GM12878 (cell line): ENCODE measurements at regions not wholly inside any gene's neighbourhood (a gene's known extent, or its start where the extent isn't known, plus 50 kb on each side); places are given as distances from the start of the nearest gene placed in this dataset.

Source experiments
- ATAC-seq: fragments of 200-7000 bp; cut with Tn5 transposase; 3 replicates; pipeline ENCODE4 v1.9.1; 2020; ENCODE audit warnings: mild to moderate bottlenecking, moderate library complexity
- BruUV-seq: library from RNA; stranded (reverse); fragments of 400-500 nt; replicated peaks from 2 replicates; lab custom pipeline; 2021; lab: Mats Ljungman, UMichigan
- CTCF ChIA-PET: fragments of 300-600 bp; sonication (Branson Sonifier 250); formaldehyde crosslinking; extraction: SDS; loops from one replicate; lab custom pipeline; 2021; ENCODE audit warnings: inconsistent platforms; lab: Yijun Ruan, JAX
- POLR2A ChIA-PET: fragments of 350-600 bp; formaldehyde crosslinking; extraction: SDS; loops from one replicate; lab custom pipeline; 2021; ENCODE audit warnings: inconsistent platforms; lab: Charles Lee
- RAD21 ChIA-PET: fragments of 300-600 bp; sonication (Branson Sonifier 250); formaldehyde crosslinking; loops from one replicate; lab custom pipeline; 2023; ENCODE audit warnings: antibody characterized with exemption; ENCODE audit not compliant: unreplicated experiment; lab: Charles Lee
- SMC1A ChIA-PET: fragments of 300-600 bp; sonication (Branson Sonifier 250); formaldehyde crosslinking; loops from one replicate; lab custom pipeline; 2023; ENCODE audit not compliant: unreplicated experiment, uncharacterized antibody; lab: Charles Lee
- DNase-seq: peaks from one replicate; pipeline ENCODE4 v3.0.0-alpha.2; 2011; ENCODE audit warnings: low read depth, low spot score
- FAIRE-seq: peaks from 3 replicates; lab custom pipeline; 2011; peaks lifted over from hg19 to GRCh38; lab: Jason Lieb, UNC
- H2AFZ ChIP-seq: 2 replicates; pipeline ENCODE4 v1.6.0; 2011; ENCODE audit warnings: low read depth, low read length, control low read depth; ENCODE audit not compliant: control insufficient read depth
- H3K27ac ChIP-seq: 2 replicates; pipeline ENCODE4 v1.5.1; 2011; ENCODE audit warnings: control low read depth; ENCODE audit not compliant: control insufficient read depth, insufficient read depth
- H3K27me3 ChIP-seq, 2 experiments: replicated peaks in 1 of 2; 2 replicates each; pipeline versions ENCODE4 v1.6.0 to v1.6.1; 2011; ENCODE audit warnings: low read length in 1 of 2; ENCODE audit not compliant: control insufficient read depth in 2 of 2, insufficient read depth in 2 of 2
- H3K36me3 ChIP-seq, 2 experiments: 2 replicates each; pipeline ENCODE4 v1.5.1; 2011; ENCODE audit warnings: low read length in 1 of 2; ENCODE audit not compliant: control insufficient read depth in 2 of 2, insufficient read depth in 2 of 2
- H3K4me1 ChIP-seq: 2 replicates; pipeline ENCODE4 v1.6.1; 2011; ENCODE audit warnings: mild to moderate bottlenecking, low read length, moderate library complexity, mixed read lengths; ENCODE audit not compliant: control insufficient read depth, insufficient read depth
- H3K4me2 ChIP-seq: 2 replicates; pipeline ENCODE4 v1.6.0; 2011; ENCODE audit warnings: control low read depth; ENCODE audit not compliant: control insufficient read depth, insufficient read depth
- H3K4me3 ChIP-seq: fragments of 200-600 bp; sonication (generic); 2 replicates; pipeline ENCODE4 v1.5.1; 2016
- H3K79me2 ChIP-seq: 2 replicates; pipeline ENCODE4 v1.6.0; 2011; ENCODE audit warnings: low read length; ENCODE audit not compliant: control insufficient read depth, insufficient read depth
- H3K9ac ChIP-seq: 2 replicates; pipeline ENCODE4 v1.8.0; 2011; ENCODE audit warnings: low read length, control low read depth, mixed read lengths; ENCODE audit not compliant: control insufficient read depth, insufficient read depth
- H3K9me3 ChIP-seq: replicated peaks from 3 replicates; pipeline ENCODE4 v1.5.1; 2011; ENCODE audit warnings: mild to moderate bottlenecking, low read length; ENCODE audit not compliant: control insufficient read depth, insufficient read depth
- H4K20me1 ChIP-seq: 2 replicates; pipeline ENCODE4 v1.6.0; 2011; ENCODE audit not compliant: control insufficient read depth, insufficient read depth
- BCL11A ChIP-seq: IDR thresholded peaks from 2 replicates; pipeline ENCODE4 v1.6.1; 2011; ENCODE audit warnings: low read depth, low read length
- FOS ChIP-seq: IDR thresholded peaks from 3 replicates; pipeline ENCODE4 v1.6.1; 2011; ENCODE audit warnings: borderline replicate concordance; ENCODE audit not compliant: insufficient read length; ENCODE audit errors: extremely low read depth
- FOXM1 ChIP-seq: IDR thresholded peaks from 2 replicates; pipeline ENCODE4 v1.6.1; 2012; ENCODE audit warnings: low read depth, mild to moderate bottlenecking, inconsistent platforms, low read length, moderate library complexity
- HDAC6 ChIP-seq: fragments of 200-600 bp; sonication (generic); IDR thresholded peaks from one replicate; pipeline ENCODE4 v1.8.0; 2017; ENCODE audit warnings: antibody characterized with exemption; ENCODE audit not compliant: unreplicated experiment
- IRF4 ChIP-seq: IDR thresholded peaks from 2 replicates; pipeline ENCODE4 v1.6.1; 2011; ENCODE audit warnings: low read depth, low read length
- NR2C1 ChIP-seq: fragments of 450-650 bp; IDR thresholded peaks from 2 replicates; pipeline ENCODE4 v1.6.1; 2017; ENCODE audit warnings: antibody characterized with exemption, mild to moderate bottlenecking, moderate library complexity
- POLR2AphosphoS2 ChIP-seq: IDR thresholded peaks from 2 replicates; pipeline ENCODE4 v1.6.1; 2011; ENCODE audit warnings: low read depth, mild to moderate bottlenecking, low read length, improper control_type of control experiment, moderate library complexity
- RAD51 ChIP-seq: fragments of 450-650 bp; IDR thresholded peaks from 2 replicates; pipeline ENCODE4 v1.6.1; 2016; ENCODE audit warnings: moderate library complexity, mild to moderate bottlenecking, inconsistent platforms
- WGBS: methylation state at CpG from one replicate; pipeline ENCODE4 v1.1.6; 2016; ENCODE audit warnings: low lambda C conversion rate; ENCODE audit not compliant: insufficient replicate concordance, insufficient coverage; ENCODE audit errors: missing lambda C conversion rate; 5-methylcytosine and 5-hydroxymethylcytosine counted together
- in situ Hi-C: fragments of 300-500 bp; cut with MboI; formaldehyde crosslinking; loops from 9 replicates; pipeline ENCODE4 v1.14.3; 2018; ENCODE audit warnings: mixed read lengths
- intact Hi-C: fragments of 100-400 bp; cut with micrococcal nuclease; formaldehyde crosslinking; loops from one replicate; pipeline ENCODE4 v1.14.2; 2022; ENCODE audit not compliant: unreplicated experiment
- TF ChIP-seq, protein P1 (sequence below): IDR thresholded peaks from 2 replicates; pipeline ENCODE4 v1.6.1; 2011; ENCODE audit warnings: low read depth, low read length, improper control_type of control experiment, borderline replicate concordance
- TF ChIP-seq, protein P2 (sequence below), 3 experiments: IDR thresholded peaks in 2 of 3; conservative IDR thresholded peaks in 1 of 3; 2 replicates each; pipeline ENCODE4 v1.5.1; 2011; ENCODE audit warnings: low read depth in 3 of 3, low read length in 3 of 3, mild to moderate bottlenecking in 3 of 3, control low read depth in 2 of 3, moderate library complexity in 2 of 3, inconsistent platforms in 1 of 3, mixed read lengths in 1 of 3; ENCODE audit not compliant: control insufficient read depth in 2 of 3, insufficient read depth in 1 of 3; ENCODE audit errors: extremely low read depth in 1 of 3
- TF ChIP-seq, protein P3 (sequence below): IDR thresholded peaks from 2 replicates; pipeline ENCODE4 v1.6.1; 2012; ENCODE audit warnings: low read length, inconsistent platforms
- TF ChIP-seq, protein P4 (sequence below): fragments of 450-650 bp; formaldehyde crosslinking; IDR thresholded peaks from 2 replicates; pipeline ENCODE4 v1.4.0; 2020; ENCODE audit warnings: mild to moderate bottlenecking, moderate library complexity
- TF ChIP-seq, protein P5 (sequence below): fragments of 450-650 bp; IDR thresholded peaks from 2 replicates; pipeline ENCODE4 v1.6.1; 2017; ENCODE audit warnings: mild to moderate bottlenecking, low read depth, inconsistent platforms; ENCODE audit not compliant: poor library complexity, severe bottlenecking

DNA sequence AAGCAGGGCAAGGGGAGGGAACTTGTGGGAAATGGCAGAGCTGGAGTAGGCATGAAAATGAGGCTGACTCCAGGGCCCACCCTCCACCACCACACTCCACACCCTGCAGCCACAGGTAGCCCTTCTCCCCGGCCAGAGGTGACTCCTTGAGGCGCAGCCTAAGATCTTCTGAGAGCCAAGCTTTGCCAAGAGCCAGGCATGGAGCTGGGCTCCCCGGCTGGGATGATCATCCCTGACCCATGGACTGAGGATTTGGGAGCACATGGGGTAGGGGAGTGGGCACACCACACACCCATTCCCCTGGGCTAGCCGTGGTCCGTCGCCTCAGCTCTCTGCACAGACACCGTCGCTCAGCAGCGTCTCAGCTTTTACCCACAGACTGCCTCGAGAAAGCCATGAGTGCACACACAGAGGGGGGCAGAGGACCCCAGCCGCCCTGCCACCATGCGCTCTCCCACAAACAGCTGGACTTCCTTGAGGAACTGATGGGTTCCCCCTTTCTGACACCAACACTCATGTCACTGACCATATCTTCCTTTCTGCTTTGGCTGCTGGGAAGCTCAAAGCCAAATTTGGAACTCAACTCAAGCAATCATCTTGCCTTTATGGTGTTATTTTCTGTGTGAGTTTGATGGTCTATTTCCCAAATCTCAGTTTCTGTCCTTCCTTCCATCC, 123.6 kb upstream of the RUNX3 start:
- ChIA-PET POLR2A (no interaction called here), CTCF (interaction anchor here (1.4 kb wide), 1 partner anchor 94 kb away, joined by 3 read pairs; no protein-coding TSS in a partner anchor), SMC1A (no interaction called here), RAD21 (no interaction called here)
- H3K27ac ChIP-seq = no peak overlapping the region
- no peak overlapping the region for H2AFZ ChIP-seq
- H3K9ac ChIP-seq = no peak overlapping the region
- H3K4me2 ChIP-seq = no peak overlapping the region
- in situ Hi-C loops = no loop called here
- H3K36me3 ChIP-seq = no peaks in the 10 kb centered on the region
- no peaks in the 10 kb centered on the region for H3K79me2 ChIP-seq
- intact Hi-C loops = no loop called here
- no peak overlapping the region for H3K4me3 ChIP-seq
- peaks cover 5 to 6% of the 10 kb centered on the region in 2 experiments; a peak in 3 of 4 replicates for H3K27me3 ChIP-seq
- FAIRE-seq (no peak), ATAC-seq (no peak), DNase-seq (no peak)
- BruUV-seq = no TSS peak
- H3K4me1 ChIP-seq = no peaks in the 10 kb centered on the region
- WGBS = 23% methylated on average over 12 of the region's 12 CpGs
- H4K20me1 ChIP-seq = no peaks in the 10 kb centered on the region
- no peaks in the 10 kb centered on the region for H3K9me3 ChIP-seq
- no peak for TF ChIP-seq HDAC6
- TF ChIP-seq, protein P1, sequence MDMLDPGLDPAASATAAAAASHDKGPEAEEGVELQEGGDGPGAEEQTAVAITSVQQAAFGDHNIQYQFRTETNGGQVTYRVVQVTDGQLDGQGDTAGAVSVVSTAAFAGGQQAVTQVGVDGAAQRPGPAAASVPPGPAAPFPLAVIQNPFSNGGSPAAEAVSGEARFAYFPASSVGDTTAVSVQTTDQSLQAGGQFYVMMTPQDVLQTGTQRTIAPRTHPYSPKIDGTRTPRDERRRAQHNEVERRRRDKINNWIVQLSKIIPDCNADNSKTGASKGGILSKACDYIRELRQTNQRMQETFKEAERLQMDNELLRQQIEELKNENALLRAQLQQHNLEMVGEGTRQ = no peak
- TF ChIP-seq POLR2AphosphoS2 = no peak
- no peak for TF ChIP-seq RAD51
- no peak for TF ChIP-seq IRF4
- TF ChIP-seq, protein P2, sequence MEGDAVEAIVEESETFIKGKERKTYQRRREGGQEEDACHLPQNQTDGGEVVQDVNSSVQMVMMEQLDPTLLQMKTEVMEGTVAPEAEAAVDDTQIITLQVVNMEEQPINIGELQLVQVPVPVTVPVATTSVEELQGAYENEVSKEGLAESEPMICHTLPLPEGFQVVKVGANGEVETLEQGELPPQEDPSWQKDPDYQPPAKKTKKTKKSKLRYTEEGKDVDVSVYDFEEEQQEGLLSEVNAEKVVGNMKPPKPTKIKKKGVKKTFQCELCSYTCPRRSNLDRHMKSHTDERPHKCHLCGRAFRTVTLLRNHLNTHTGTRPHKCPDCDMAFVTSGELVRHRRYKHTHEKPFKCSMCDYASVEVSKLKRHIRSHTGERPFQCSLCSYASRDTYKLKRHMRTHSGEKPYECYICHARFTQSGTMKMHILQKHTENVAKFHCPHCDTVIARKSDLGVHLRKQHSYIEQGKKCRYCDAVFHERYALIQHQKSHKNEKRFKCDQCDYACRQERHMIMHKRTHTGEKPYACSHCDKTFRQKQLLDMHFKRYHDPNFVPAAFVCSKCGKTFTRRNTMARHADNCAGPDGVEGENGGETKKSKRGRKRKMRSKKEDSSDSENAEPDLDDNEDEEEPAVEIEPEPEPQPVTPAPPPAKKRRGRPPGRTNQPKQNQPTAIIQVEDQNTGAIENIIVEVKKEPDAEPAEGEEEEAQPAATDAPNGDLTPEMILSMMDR (IDR thresholded peaks at IDR 0.05 in 2 of 3, conservative IDR thresholded peaks at IDR 0.05 in 1 of 3; ENCODE audit: control insufficient read depth in 2 of 3, extremely low read depth in 1 of 3, insufficient read depth in 1 of 3, low read depth in 3 of 3, low read length in 3 of 3) = no peak
- TF ChIP-seq, protein P3, sequence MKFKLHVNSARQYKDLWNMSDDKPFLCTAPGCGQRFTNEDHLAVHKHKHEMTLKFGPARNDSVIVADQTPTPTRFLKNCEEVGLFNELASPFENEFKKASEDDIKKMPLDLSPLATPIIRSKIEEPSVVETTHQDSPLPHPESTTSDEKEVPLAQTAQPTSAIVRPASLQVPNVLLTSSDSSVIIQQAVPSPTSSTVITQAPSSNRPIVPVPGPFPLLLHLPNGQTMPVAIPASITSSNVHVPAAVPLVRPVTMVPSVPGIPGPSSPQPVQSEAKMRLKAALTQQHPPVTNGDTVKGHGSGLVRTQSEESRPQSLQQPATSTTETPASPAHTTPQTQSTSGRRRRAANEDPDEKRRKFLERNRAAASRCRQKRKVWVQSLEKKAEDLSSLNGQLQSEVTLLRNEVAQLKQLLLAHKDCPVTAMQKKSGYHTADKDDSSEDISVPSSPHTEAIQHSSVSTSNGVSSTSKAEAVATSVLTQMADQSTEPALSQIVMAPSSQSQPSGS = no peak
- no peak for TF ChIP-seq FOS
- no peak for TF ChIP-seq FOXM1
- TF ChIP-seq, protein P4, sequence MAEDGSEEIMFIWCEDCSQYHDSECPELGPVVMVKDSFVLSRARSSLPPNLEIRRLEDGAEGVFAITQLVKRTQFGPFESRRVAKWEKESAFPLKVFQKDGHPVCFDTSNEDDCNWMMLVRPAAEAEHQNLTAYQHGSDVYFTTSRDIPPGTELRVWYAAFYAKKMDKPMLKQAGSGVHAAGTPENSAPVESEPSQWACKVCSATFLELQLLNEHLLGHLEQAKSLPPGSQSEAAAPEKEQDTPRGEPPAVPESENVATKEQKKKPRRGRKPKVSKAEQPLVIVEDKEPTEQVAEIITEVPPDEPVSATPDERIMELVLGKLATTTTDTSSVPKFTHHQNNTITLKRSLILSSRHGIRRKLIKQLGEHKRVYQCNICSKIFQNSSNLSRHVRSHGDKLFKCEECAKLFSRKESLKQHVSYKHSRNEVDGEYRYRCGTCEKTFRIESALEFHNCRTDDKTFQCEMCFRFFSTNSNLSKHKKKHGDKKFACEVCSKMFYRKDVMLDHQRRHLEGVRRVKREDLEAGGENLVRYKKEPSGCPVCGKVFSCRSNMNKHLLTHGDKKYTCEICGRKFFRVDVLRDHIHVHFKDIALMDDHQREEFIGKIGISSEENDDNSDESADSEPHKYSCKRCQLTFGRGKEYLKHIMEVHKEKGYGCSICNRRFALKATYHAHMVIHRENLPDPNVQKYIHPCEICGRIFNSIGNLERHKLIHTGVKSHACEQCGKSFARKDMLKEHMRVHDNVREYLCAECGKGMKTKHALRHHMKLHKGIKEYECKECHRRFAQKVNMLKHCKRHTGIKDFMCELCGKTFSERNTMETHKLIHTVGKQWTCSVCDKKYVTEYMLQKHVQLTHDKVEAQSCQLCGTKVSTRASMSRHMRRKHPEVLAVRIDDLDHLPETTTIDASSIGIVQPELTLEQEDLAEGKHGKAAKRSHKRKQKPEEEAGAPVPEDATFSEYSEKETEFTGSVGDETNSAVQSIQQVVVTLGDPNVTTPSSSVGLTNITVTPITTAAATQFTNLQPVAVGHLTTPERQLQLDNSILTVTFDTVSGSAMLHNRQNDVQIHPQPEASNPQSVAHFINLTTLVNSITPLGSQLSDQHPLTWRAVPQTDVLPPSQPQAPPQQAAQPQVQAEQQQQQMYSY (CRISPR knock-in tag) = no peak
- TF ChIP-seq, protein P5, sequence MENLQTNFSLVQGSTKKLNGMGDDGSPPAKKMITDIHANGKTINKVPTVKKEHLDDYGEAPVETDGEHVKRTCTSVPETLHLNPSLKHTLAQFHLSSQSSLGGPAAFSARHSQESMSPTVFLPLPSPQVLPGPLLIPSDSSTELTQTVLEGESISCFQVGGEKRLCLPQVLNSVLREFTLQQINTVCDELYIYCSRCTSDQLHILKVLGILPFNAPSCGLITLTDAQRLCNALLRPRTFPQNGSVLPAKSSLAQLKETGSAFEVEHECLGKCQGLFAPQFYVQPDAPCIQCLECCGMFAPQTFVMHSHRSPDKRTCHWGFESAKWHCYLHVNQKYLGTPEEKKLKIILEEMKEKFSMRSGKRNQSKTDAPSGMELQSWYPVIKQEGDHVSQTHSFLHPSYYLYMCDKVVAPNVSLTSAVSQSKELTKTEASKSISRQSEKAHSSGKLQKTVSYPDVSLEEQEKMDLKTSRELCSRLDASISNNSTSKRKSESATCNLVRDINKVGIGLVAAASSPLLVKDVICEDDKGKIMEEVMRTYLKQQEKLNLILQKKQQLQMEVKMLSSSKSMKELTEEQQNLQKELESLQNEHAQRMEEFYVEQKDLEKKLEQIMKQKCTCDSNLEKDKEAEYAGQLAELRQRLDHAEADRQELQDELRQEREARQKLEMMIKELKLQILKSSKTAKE = no peak
- no peak for TF ChIP-seq BCL11A
- TF ChIP-seq NR2C1 = no peak
